ENCODE measurements at regions not wholly inside any gene's neighbourhood (a gene's known extent, or its start where the extent isn't known, plus 50 kb on each side); places are given as distances from the start of the nearest gene placed in this dataset.
"Not testable (repeated sequence)": the region's sequence is repeated elsewhere in the genome, so short reads cannot be mapped to it uniquely, and the experiment has no call there.

- no peak overlapping the region for H3K27ac Mint-ChIP-seq (ENCODE audit: unreplicated experiment)
- no peak overlapping the region for H3K4me3 Mint-ChIP-seq (ENCODE audit: low read depth, unreplicated experiment)
- no peaks in the 10 kb centered on the region for H3K36me3 Mint-ChIP-seq (ENCODE audit: insufficient read depth, unreplicated experiment)
- H3K27me3 Mint-ChIP-seq (ENCODE audit: unreplicated experiment), result no peaks in the 10 kb centered on the region
- no peak for TF ChIP-seq CTCF (IDR thresholded peaks at IDR 0.05; ENCODE audit: unreplicated experiment)
- intact Hi-C loops (cut with micrococcal nuclease; ENCODE audit: unreplicated experiment), result no loop called here
- BruUV-seq (replicated peaks), result no TSS peak
- peaks cover 3% of the 10 kb centered on the region for H3K9me3 Mint-ChIP-seq (ENCODE audit: low read depth, unreplicated experiment)
- H3K4me1 Mint-ChIP-seq (ENCODE audit: low read depth, unreplicated experiment), result no peaks in the 10 kb centered on the region
- CTCF ChIA-PET, result no interaction called here
- no peak for DNase-seq
Observed at GRCh38 chr6:54533567-54533966, 225.3 kb downstream of the TINAG start.

DNA sequence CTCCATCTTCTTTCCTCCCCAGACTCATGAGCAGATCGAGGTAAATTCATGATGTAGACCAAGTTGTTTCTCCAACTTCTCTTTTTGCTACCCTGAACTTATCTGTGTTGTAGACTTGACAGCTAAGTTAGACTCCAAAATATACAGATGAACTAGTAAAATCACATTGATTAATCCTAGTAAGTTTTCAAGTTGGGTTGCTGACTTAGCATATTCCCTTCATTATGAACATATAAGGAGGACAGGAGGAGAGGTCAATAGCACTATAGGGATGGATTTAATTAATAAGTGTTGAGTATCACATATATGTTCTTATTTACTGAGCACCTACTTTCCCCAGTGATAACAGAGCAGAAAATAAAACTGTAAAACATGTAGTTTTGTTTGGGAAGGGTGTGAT is 227.3 kb downstream of the TINAG start:
- Mint-ChIP-seq H3K36me3 (ENCODE audit: insufficient read depth, unreplicated experiment) (no peaks in the 10 kb centered on the region), H3K27ac (ENCODE audit: unreplicated experiment) (no peak overlapping the region), H3K4me1 (ENCODE audit: low read depth, unreplicated experiment) (no peaks in the 10 kb centered on the region), H3K27me3 (ENCODE audit: unreplicated experiment) (no peaks in the 10 kb centered on the region), H3K4me3 (ENCODE audit: low read depth, unreplicated experiment) (no peak overlapping the region), H3K9me3 (ENCODE audit: low read depth, unreplicated experiment) (no peaks in the 10 kb centered on the region)
- no peak for DNase-seq
- no TSS peak for BruUV-seq (replicated peaks)
- intact Hi-C loops (cut with micrococcal nuclease; ENCODE audit: unreplicated experiment), result no loop called here
- CTCF ChIA-PET, result no interaction called here
- no peak for TF ChIP-seq CTCF (IDR thresholded peaks at IDR 0.05; ENCODE audit: unreplicated experiment)

DNA sequence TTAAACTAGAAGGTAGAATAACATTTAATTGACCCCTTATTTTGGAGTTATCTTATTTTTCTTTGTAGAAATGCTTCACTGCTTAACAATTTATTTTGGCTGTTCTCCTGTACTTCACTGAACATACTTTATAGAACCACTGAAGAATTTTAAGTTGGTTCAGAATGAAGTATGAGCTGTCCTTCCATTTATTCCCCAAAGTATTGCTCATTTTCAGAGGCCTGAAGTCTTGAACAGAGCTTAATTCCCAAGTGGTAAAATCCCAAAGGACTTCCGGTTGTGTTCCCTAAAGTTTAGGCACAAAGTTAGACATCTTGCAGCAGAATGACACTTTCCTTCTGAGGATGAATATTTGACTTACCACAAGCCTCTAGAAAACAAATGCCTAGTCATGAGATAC is 233.3 kb downstream of the TINAG start:
- DNase-seq, result no peak
- CTCF ChIA-PET, result no interaction called here
- H3K9me3 Mint-ChIP-seq (ENCODE audit: low read depth, unreplicated experiment), result no peaks in the 10 kb centered on the region
- BruUV-seq (replicated peaks), result no TSS peak
- no peaks in the 10 kb centered on the region for H3K4me1 Mint-ChIP-seq (ENCODE audit: low read depth, unreplicated experiment)
- no peaks in the 10 kb centered on the region for H3K27me3 Mint-ChIP-seq (ENCODE audit: unreplicated experiment)
- H3K36me3 Mint-ChIP-seq (ENCODE audit: insufficient read depth, unreplicated experiment), result no peaks in the 10 kb centered on the region
- intact Hi-C loops (cut with micrococcal nuclease; ENCODE audit: unreplicated experiment), result no loop called here
- H3K27ac Mint-ChIP-seq (ENCODE audit: unreplicated experiment), result no peak overlapping the region
- no peak for TF ChIP-seq CTCF (IDR thresholded peaks at IDR 0.05; ENCODE audit: unreplicated experiment)
- H3K4me3 Mint-ChIP-seq (ENCODE audit: low read depth, unreplicated experiment), result no peak overlapping the region

- Mint-ChIP-seq H3K27me3 (ENCODE audit: unreplicated experiment) (no peaks in the 10 kb centered on the region), H3K4me1 (ENCODE audit: low read depth, unreplicated experiment) (no peaks in the 10 kb centered on the region), H3K36me3 (ENCODE audit: insufficient read depth, unreplicated experiment) (no peaks in the 10 kb centered on the region), H3K9me3 (ENCODE audit: low read depth, unreplicated experiment) (peaks cover 4% of the 10 kb centered on the region), H3K27ac (ENCODE audit: unreplicated experiment) (no peak overlapping the region), H3K4me3 (ENCODE audit: low read depth, unreplicated experiment) (no peak overlapping the region)
- intact Hi-C loops (cut with micrococcal nuclease; ENCODE audit: unreplicated experiment), result no loop called here
- no peak for DNase-seq
- CTCF ChIA-PET, result no interaction called here
- TF ChIP-seq CTCF (IDR thresholded peaks at IDR 0.05; ENCODE audit: unreplicated experiment), result no peak
- BruUV-seq (replicated peaks), result no TSS peak
Observed at GRCh38 chr6:54559136-54559535, 250.9 kb downstream of the TINAG start.

DNA sequence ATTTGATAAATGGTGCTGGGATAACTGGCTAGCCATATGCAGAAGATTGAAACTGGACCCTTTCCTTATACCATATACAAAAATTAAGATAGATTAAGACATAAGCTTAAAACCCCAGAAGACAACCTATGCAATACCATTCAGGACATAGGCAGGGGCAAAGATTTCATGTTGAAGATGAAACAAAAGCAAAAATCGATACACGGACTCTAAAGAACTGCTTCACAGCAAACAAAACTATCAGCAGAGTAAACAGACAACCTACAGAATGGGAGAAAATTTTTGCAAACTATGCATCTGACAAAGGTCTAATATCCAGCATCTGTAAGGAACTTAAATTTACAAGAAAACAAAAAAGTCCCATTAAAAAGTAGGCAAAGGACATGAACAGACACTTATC is 255.9 kb downstream of the TINAG start:
- BruUV-seq (replicated peaks); DNase-seq; H3K27me3 Mint-ChIP-seq (ENCODE audit: unreplicated experiment); H3K4me1 Mint-ChIP-seq (ENCODE audit: low read depth, unreplicated experiment); H3K36me3 Mint-ChIP-seq (ENCODE audit: insufficient read depth, unreplicated experiment); intact Hi-C loops (cut with micrococcal nuclease; ENCODE audit: unreplicated experiment); H3K9me3 Mint-ChIP-seq (ENCODE audit: low read depth, unreplicated experiment); H3K27ac Mint-ChIP-seq (ENCODE audit: unreplicated experiment); CTCF ChIA-PET; H3K4me3 Mint-ChIP-seq (ENCODE audit: low read depth, unreplicated experiment): not testable (repeated sequence)

Data from Calu3 (cell line).